ENCODE measurements at regions not wholly inside any gene's neighbourhood (a gene's known extent, or its start where the extent isn't known, plus 50 kb on each side); places are given as distances from the start of the nearest gene placed in this dataset.

DNA sequence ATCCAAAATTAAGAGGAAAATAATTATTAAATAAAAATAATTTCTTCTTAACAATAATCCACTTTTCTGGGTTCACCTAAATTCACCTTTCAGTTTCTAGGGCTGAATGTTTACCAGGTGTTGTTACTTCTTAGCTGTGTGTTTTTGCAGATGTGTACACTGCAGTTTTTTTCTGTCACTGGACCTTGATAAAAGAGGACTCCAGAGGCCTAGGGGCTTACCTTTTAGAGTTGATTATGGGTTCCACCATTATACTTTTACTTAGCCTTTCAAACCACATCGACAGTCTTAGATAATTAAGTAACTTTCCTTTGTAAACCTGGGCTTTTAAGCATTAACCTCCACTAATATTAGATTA lies 766.5 kb downstream of the BCKDHB start:
- TF ChIP-seq, protein P1, sequence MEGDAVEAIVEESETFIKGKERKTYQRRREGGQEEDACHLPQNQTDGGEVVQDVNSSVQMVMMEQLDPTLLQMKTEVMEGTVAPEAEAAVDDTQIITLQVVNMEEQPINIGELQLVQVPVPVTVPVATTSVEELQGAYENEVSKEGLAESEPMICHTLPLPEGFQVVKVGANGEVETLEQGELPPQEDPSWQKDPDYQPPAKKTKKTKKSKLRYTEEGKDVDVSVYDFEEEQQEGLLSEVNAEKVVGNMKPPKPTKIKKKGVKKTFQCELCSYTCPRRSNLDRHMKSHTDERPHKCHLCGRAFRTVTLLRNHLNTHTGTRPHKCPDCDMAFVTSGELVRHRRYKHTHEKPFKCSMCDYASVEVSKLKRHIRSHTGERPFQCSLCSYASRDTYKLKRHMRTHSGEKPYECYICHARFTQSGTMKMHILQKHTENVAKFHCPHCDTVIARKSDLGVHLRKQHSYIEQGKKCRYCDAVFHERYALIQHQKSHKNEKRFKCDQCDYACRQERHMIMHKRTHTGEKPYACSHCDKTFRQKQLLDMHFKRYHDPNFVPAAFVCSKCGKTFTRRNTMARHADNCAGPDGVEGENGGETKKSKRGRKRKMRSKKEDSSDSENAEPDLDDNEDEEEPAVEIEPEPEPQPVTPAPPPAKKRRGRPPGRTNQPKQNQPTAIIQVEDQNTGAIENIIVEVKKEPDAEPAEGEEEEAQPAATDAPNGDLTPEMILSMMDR (IDR thresholded peaks at IDR 0.05), result no peak
- no peak for TF ChIP-seq POLR2A (IDR thresholded peaks at IDR 0.05)
